ENCODE measurements at regions not wholly inside any gene's neighbourhood (a gene's known extent, or its start where the extent isn't known, plus 50 kb on each side); places are given as distances from the start of the nearest gene placed in this dataset.

GRCh38 chr5:9876451-9876850 is 246.3 kb upstream of the TAS2R1 start:
- Histone ChIP-seq H3K14ac (ENCODE audit: insufficient read depth, low read length) (no peak overlapping the region), H4K20me1 (ENCODE audit: control insufficient read depth, insufficient read depth, insufficient read length) (no peaks in the 10 kb centered on the region), H3K18ac (ENCODE audit: insufficient read length, low read depth, low read length) (no peak overlapping the region), H3K79me1 (ENCODE audit: insufficient read depth, low read depth, low read length, poor library complexity, severe bottlenecking) (no peaks in the 10 kb centered on the region), H2AFZ (ENCODE audit: low read length) (no peak overlapping the region), H4K91ac (ENCODE audit: insufficient read length, low read depth, low read length) (no peak overlapping the region), H3T11ph (ENCODE audit: low read length) (no peak overlapping the region), H3K27ac (ENCODE audit: insufficient read length, low read depth, low read length) (no peak overlapping the region), H3K4me2 (ENCODE audit: insufficient read depth, insufficient read length, low read length) (no peak overlapping the region), H3K27me3 (ENCODE audit: insufficient read depth, low read length) (no peaks in the 10 kb centered on the region), H4K8ac (replicated peaks; ENCODE audit: insufficient read length, low read depth, low read length) (no peak overlapping the region), H3K9me3 (ENCODE audit: control insufficient read depth, low read depth, low read length) (no peaks in the 10 kb centered on the region), H3K23ac (ENCODE audit: insufficient read length, low read depth, low read length) (no peak overlapping the region), H2BK12ac (ENCODE audit: insufficient read length, low read depth, low read length) (no peak overlapping the region), H2BK120ac (ENCODE audit: low read depth, low read length, poor library complexity, severe bottlenecking) (no peak overlapping the region), H2BK15ac (ENCODE audit: low read depth, low read length) (no peak overlapping the region), H2BK20ac (ENCODE audit: low read depth, low read length, poor library complexity, severe bottlenecking) (no peak overlapping the region), H3K56ac (ENCODE audit: insufficient read length, low read depth, low read length) (no peak overlapping the region), H3K4ac (ENCODE audit: low read depth, low read length) (no peak overlapping the region), H3K23me2 (ENCODE audit: insufficient read length, low read depth, low read length, poor library complexity, severe bottlenecking) (no peaks in the 10 kb centered on the region), H3K9ac (ENCODE audit: extremely low read depth, insufficient read length, low read length) (no peak overlapping the region), H4K5ac (ENCODE audit: insufficient read length, low read depth, low read length) (no peak overlapping the region), H3K4me1 (ENCODE audit: insufficient read depth, low read length) (no peaks in the 10 kb centered on the region), H3K79me2 (ENCODE audit: insufficient read depth, low read length) (no peaks in the 10 kb centered on the region), H2BK5ac (ENCODE audit: insufficient read length, low read length) (no peak overlapping the region), H2AK5ac (ENCODE audit: insufficient read length, low read length) (no peak overlapping the region)
- Mint-ChIP-seq H3K36me3 (ENCODE audit: insufficient read depth in 1 of 3, low read depth in 3 of 3) (peaks cover 0 to 8% (median 4%) of the 10 kb centered on the region in 3 experiments; a peak in 5 of 7 replicates), H3K27ac (no peak overlapping the region), H3K4me3 (no peak overlapping the region), H3K27me3 (ENCODE audit: low read depth) (no peaks in the 10 kb centered on the region; the same call in 1 of the 2 replicates), H3K9me3 (peaks cover 6 to 12% of the 10 kb centered on the region in 2 experiments; a peak in 4 of 5 replicates), H3K4me1 (peaks cover 6 to 8% of the 10 kb centered on the region in 2 experiments)
- WGBS (ENCODE audit: extremely low coverage, insufficient read length, low lambda C conversion rate) = no CpG with 5 or more reads among the region's 4 CpGs
- DNase-seq = no peak
- TF ChIP-seq CTCF (conservative IDR thresholded peaks at IDR 0.05) = no peak
